Astrocyte (in vitro differentiated cells and primary cell): ENCODE measurements at regions not wholly inside any gene's neighbourhood (a gene's known extent, or its start where the extent isn't known, plus 50 kb on each side); places are given as distances from the start of the nearest gene placed in this dataset.
"Not testable (repeated sequence)": the region's sequence is repeated elsewhere in the genome, so short reads cannot be mapped to it uniquely, and the experiment has no call there.

Experiments used
- DNase-seq: peaks from one replicate; pipeline ENCODE4 v3.0.0-alpha.2; 2010; ENCODE audit warnings: low read depth
- FAIRE-seq: peaks from 2 replicates; lab custom pipeline; 2011; peaks lifted over from hg19 to GRCh38; lab: Jason Lieb, UNC
- H2AFZ ChIP-seq: 2 replicates; pipeline ENCODE4 v1.6.0; 2012; ENCODE audit warnings: low read depth, low read length, inconsistent platforms
- H3K27ac ChIP-seq: 2 replicates; pipeline ENCODE4 v1.5.1; 2011; ENCODE audit warnings: low read depth, low read length, inconsistent platforms
- H3K27me3 ChIP-seq: 2 replicates; pipeline ENCODE4 v1.6.0; 2011; ENCODE audit warnings: low read length, inconsistent platforms; ENCODE audit not compliant: insufficient read depth
- H3K36me3 ChIP-seq: 2 replicates; pipeline ENCODE4 v1.5.1; 2011; ENCODE audit warnings: low read length, inconsistent platforms; ENCODE audit not compliant: insufficient read depth
- H3K4me1 ChIP-seq: 2 replicates; pipeline ENCODE4 v1.5.1; 2011; ENCODE audit warnings: low read length, inconsistent platforms; ENCODE audit not compliant: insufficient read depth
- H3K4me2 ChIP-seq: 2 replicates; pipeline ENCODE4 v1.6.0; 2012; ENCODE audit warnings: low read length, inconsistent platforms
- H3K4me3 ChIP-seq: 2 replicates; pipeline ENCODE4 v1.5.1; 2011; ENCODE audit warnings: low read depth, mild to moderate bottlenecking, low read length, inconsistent platforms; ENCODE audit not compliant: insufficient read depth
- H3K79me2 ChIP-seq: 2 replicates; pipeline ENCODE4 v1.6.0; 2012; ENCODE audit warnings: mild to moderate bottlenecking, low read length, inconsistent platforms; ENCODE audit not compliant: insufficient read depth
- H3K9ac ChIP-seq: 2 replicates; pipeline ENCODE4 v1.6.0; 2012; ENCODE audit warnings: mild to moderate bottlenecking, low read length, inconsistent platforms
- H3K9me3 ChIP-seq: 2 replicates; pipeline ENCODE4 v1.5.1; 2012; ENCODE audit warnings: low read depth, mild to moderate bottlenecking, low read length, inconsistent platforms; ENCODE audit not compliant: insufficient read depth
- H4K20me1 ChIP-seq: 2 replicates; pipeline ENCODE4 v1.6.0; 2012; ENCODE audit warnings: low read length, inconsistent platforms; ENCODE audit not compliant: insufficient read depth
- H3K27ac Mint-ChIP-seq: one replicate; pipeline ENCODE4 v1.8.0; 2021; ENCODE audit warnings: mild to moderate bottlenecking, mixed read lengths; ENCODE audit not compliant: unreplicated experiment
- H3K27me3 Mint-ChIP-seq: one replicate; pipeline ENCODE4 v1.8.0; 2021; ENCODE audit warnings: low read depth, mixed read lengths; ENCODE audit not compliant: unreplicated experiment
- H3K36me3 Mint-ChIP-seq: one replicate; pipeline ENCODE4 v1.8.0; 2021; ENCODE audit warnings: low read depth, mixed read lengths; ENCODE audit not compliant: unreplicated experiment
- H3K4me1 Mint-ChIP-seq: one replicate; pipeline ENCODE4 v1.8.0; 2021; ENCODE audit warnings: low read depth, mixed read lengths; ENCODE audit not compliant: unreplicated experiment
- H3K4me3 Mint-ChIP-seq: one replicate; pipeline ENCODE4 v1.8.0; 2021; ENCODE audit warnings: mild to moderate bottlenecking, moderate library complexity, mixed read lengths; ENCODE audit not compliant: unreplicated experiment
- H3K9me3 Mint-ChIP-seq: one replicate; pipeline ENCODE4 v1.8.0; 2021; ENCODE audit warnings: mild to moderate bottlenecking, mixed read lengths; ENCODE audit not compliant: unreplicated experiment
- CTCF ChIP-seq: IDR thresholded peaks from 2 replicates; pipeline ENCODE4 v1.5.1; 2011; ENCODE audit warnings: low read depth, mild to moderate bottlenecking, inconsistent platforms, low read length, moderate library complexity; ENCODE audit not compliant: insufficient read depth
- EZH2 ChIP-seq: IDR thresholded peaks from 2 replicates; pipeline ENCODE4 v1.6.1; 2012; ENCODE audit warnings: mild to moderate bottlenecking, low read length, inconsistent platforms; ENCODE audit not compliant: insufficient read depth

- TF ChIP-seq EZH2 (no peak), CTCF (no peak)
- no peaks in the 10 kb centered on the region for H3K36me3 ChIP-seq
- no peak overlapping the region for H3K4me3 ChIP-seq
- no peaks in the 10 kb centered on the region for H3K9me3 ChIP-seq
- no peaks in the 10 kb centered on the region for H3K27me3 ChIP-seq
- peaks cover 1% of the 10 kb centered on the region for H3K9me3 Mint-ChIP-seq
- no peaks in the 10 kb centered on the region for H3K4me1 Mint-ChIP-seq
- no peak overlapping the region for H3K27ac Mint-ChIP-seq
- no peaks in the 10 kb centered on the region for H3K4me1 ChIP-seq
- H3K36me3 Mint-ChIP-seq: no peaks in the 10 kb centered on the region
- DNase-seq (no peak), FAIRE-seq (no peak)
- H3K9ac ChIP-seq: no peak overlapping the region
- H3K27ac ChIP-seq: no peak overlapping the region
- H4K20me1 ChIP-seq: no peaks in the 10 kb centered on the region
- H3K4me2 ChIP-seq: no peak overlapping the region
- H3K27me3 Mint-ChIP-seq: no peaks in the 10 kb centered on the region
- no peak overlapping the region for H3K4me3 Mint-ChIP-seq
- no peak overlapping the region for H2AFZ ChIP-seq
- no peaks in the 10 kb centered on the region for H3K79me2 ChIP-seq
These were observed 825.0 kb upstream of the GBE1 start for GRCh38 chr3:82586414-82586813.

GRCh38 chr3:82586002-82586401, 824.6 kb upstream of the GBE1 start:
- H3K27ac Mint-ChIP-seq, H3K36me3 Mint-ChIP-seq, H3K9me3 ChIP-seq, H3K27ac ChIP-seq, DNase-seq, H4K20me1 ChIP-seq, H3K4me3 Mint-ChIP-seq, H3K4me1 Mint-ChIP-seq, H3K4me1 ChIP-seq, H3K9ac ChIP-seq, H3K9me3 Mint-ChIP-seq, H3K36me3 ChIP-seq, H3K27me3 Mint-ChIP-seq, H3K4me2 ChIP-seq, H3K27me3 ChIP-seq, FAIRE-seq, H3K4me3 ChIP-seq, H3K79me2 ChIP-seq, H2AFZ ChIP-seq: not testable (repeated sequence)

GRCh38 chr3:82585591-82585990, 824.1 kb upstream of the GBE1 start:
- H3K36me3 ChIP-seq, H3K4me3 ChIP-seq, H3K4me1 ChIP-seq, H3K79me2 ChIP-seq, H3K36me3 Mint-ChIP-seq, H3K9me3 Mint-ChIP-seq, H3K4me2 ChIP-seq, H3K4me3 Mint-ChIP-seq, H3K9ac ChIP-seq, H3K27me3 ChIP-seq, H3K27ac ChIP-seq, H4K20me1 ChIP-seq, H2AFZ ChIP-seq, H3K9me3 ChIP-seq, DNase-seq, H3K4me1 Mint-ChIP-seq, FAIRE-seq, H3K27me3 Mint-ChIP-seq, H3K27ac Mint-ChIP-seq: not testable (repeated sequence)

- not testable (repeated sequence) for H3K9me3 Mint-ChIP-seq, FAIRE-seq, H3K4me2 ChIP-seq, H3K4me1 ChIP-seq, H2AFZ ChIP-seq, H3K27me3 Mint-ChIP-seq, H3K27ac Mint-ChIP-seq, H3K9me3 ChIP-seq, DNase-seq, H3K79me2 ChIP-seq, H3K27me3 ChIP-seq, H3K4me3 Mint-ChIP-seq, H3K36me3 Mint-ChIP-seq, H4K20me1 ChIP-seq, H3K9ac ChIP-seq, H3K4me3 ChIP-seq, H3K27ac ChIP-seq, H3K4me1 Mint-ChIP-seq, H3K36me3 ChIP-seq
These were observed 823.4 kb upstream of the GBE1 start for GRCh38 chr3:82584861-82585260.

GRCh38 chr3:82584415-82584814, 823.0 kb upstream of the GBE1 start:
- H3K27me3 ChIP-seq, H3K4me1 Mint-ChIP-seq, H3K36me3 ChIP-seq, H3K9ac ChIP-seq, H3K9me3 Mint-ChIP-seq, H3K4me3 ChIP-seq, H3K27ac Mint-ChIP-seq, H3K4me1 ChIP-seq, H4K20me1 ChIP-seq, DNase-seq, H2AFZ ChIP-seq, H3K36me3 Mint-ChIP-seq, H3K27ac ChIP-seq, H3K4me3 Mint-ChIP-seq, H3K4me2 ChIP-seq, FAIRE-seq, H3K27me3 Mint-ChIP-seq, H3K9me3 ChIP-seq, H3K79me2 ChIP-seq: not testable (repeated sequence)
